GM18951 (cell line): ENCODE measurements at regions not wholly inside any gene's neighbourhood (a gene's known extent, or its start where the extent isn't known, plus 50 kb on each side); places are given as distances from the start of the nearest gene placed in this dataset.

ENCODE experiments used
- POLR2A ChIP-seq: IDR thresholded peaks from 4 replicates; pipeline ENCODE4 v1.6.1; 2011; ENCODE audit warnings: mild to moderate bottlenecking; ENCODE audit not compliant: insufficient read length, insufficient read depth; ENCODE audit errors: extremely low read depth
- in situ Hi-C: fragments of 300-500 bp; cut with MboI; formaldehyde crosslinking; loops from one replicate; pipeline ENCODE4 v1.12.0; 2022; ENCODE audit warnings: low sequenced_read_pairs, mixed read lengths, inconsistent platforms; ENCODE audit not compliant: unreplicated experiment

DNA sequence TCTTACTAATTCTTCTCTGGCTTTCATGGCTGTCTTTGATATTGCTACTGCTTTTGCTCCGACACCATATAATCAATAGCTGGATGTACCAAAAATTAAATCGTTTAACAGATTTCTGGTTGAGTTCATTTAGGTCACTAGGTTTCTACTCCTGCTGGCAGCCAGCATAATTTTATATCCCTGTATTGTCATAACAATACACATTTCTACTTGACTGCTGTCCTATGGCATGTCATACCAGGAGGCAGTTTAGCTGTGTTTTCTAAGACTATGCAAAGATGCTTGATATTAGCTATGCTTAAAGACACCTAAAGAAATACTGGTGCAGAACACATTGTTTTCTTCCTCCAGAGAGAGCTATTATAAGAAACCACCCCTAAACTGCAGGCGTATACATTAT is 337.2 kb upstream of the CDH6 start:
- in situ Hi-C loops: no loop called here
- TF ChIP-seq POLR2A: no peak

DNA sequence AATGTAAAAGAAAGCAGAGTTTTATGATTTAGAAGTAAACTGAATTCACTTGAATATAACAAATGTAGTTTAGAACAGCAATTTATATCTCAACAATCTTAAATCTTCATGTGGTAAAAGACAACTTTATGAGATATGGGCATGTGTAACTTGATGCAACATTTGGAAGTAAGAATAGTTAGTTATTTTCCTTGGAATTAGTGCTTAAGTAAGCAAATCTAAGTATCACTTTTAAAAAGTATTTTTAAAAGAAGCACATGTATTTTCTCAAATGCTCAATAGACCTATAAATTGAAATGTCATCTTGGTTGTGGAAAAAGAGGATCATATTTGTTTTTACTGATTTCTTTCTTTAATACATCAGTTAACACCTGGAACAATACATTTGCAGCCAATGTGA is 340.3 kb upstream of the CDH6 start:
- TF ChIP-seq POLR2A: no peak
- in situ Hi-C loops: no loop called here

GRCh38 chr5:30850866-30851265 is 342.6 kb upstream of the CDH6 start:
- no peak for TF ChIP-seq POLR2A
- in situ Hi-C loops: no loop called here

DNA sequence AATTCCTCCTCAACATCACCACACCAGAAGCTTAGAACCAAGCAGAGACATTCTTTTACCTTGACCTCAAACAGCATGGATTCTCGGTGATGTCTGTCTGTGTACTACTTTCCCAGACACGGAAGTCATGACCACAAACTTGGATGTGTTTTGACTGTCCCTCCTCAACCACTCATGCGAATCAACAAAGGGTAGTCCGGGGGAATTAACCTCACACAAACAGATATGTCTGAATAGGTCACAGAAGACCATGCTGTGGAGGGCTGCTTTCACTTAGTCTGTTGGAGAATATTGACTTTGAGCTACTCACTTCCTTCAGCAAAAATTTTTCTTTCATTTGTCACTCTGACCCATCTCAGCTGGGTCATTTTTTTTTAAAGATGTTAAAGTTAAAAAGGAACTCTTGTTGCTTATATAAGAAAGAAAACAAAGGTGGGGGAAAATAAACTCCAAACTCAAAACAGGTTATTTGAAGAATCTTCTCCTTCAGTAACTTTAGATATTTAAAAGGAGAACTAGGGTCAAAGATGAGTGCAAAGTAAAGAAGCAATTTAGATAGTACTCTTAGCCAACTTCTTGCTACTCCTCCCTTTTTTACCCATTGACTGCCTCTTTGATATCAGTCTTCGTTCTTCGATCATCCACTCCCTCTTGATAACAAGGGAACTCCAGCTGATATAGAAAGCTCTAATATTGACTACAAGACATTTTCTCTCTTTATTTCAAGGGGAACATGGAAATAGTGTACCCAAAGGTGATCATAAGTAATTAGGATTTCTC is 343.4 kb upstream of the CDH6 start:
- in situ Hi-C loops: no loop called here
- TF ChIP-seq POLR2A: no peak

- TF ChIP-seq POLR2A: no peak
- in situ Hi-C loops: no loop called here
Measured at GRCh38 chr5:30846171-30846570, 347.3 kb upstream of the CDH6 start.

- in situ Hi-C loops: no loop called here
Measured at GRCh38 chr5:30845194-30845593, 348.3 kb upstream of the CDH6 start.

DNA sequence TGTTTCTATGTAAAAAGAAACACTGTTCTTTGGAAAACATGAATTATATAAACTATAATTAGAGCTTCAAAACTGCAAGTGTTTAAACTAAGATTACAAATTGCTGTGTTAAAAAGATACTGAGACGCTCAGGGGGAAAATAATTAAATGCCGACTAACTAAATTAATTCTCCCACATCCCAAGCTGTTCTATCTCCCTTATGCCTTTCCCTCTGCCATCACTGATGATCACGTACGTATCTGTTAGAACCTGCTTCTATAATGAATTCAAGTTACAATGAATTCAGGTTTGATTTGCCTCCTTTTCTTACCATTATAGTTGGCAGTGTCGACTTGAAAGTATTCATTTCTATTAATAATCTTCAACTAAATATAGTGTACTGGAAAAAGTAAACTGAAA is 349.9 kb upstream of the CDH6 start:
- in situ Hi-C loops: no loop called here
- no peak for TF ChIP-seq POLR2A

More at GRCh38 chr5:30845194-30845593, 348.3 kb upstream of the CDH6 start:
- TF ChIP-seq POLR2A: no peak

DNA sequence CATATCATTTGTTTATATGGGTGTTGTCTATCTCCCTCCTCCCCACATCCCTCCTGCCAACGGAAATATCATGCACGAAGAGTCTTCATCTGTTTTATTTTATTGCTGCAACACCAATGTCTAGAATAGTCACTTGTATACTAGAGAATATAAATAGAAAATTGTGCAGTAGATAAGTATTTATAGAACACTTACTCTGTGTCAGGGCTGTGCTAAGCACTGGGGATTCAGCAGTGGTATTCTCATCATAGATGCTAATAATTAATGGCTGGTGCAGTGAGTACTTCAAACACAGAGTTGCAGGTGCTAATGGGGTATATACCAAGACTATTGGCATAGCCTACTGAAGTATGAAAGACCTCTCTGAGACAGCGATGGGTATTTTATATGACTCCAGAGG is 353.5 kb upstream of the CDH6 start:
- in situ Hi-C loops: no loop called here
- no peak for TF ChIP-seq POLR2A

GRCh38 chr5:30838936-30839496 is 354.5 kb upstream of the CDH6 start:
- no peak for TF ChIP-seq POLR2A
- in situ Hi-C loops: no loop called here

DNA sequence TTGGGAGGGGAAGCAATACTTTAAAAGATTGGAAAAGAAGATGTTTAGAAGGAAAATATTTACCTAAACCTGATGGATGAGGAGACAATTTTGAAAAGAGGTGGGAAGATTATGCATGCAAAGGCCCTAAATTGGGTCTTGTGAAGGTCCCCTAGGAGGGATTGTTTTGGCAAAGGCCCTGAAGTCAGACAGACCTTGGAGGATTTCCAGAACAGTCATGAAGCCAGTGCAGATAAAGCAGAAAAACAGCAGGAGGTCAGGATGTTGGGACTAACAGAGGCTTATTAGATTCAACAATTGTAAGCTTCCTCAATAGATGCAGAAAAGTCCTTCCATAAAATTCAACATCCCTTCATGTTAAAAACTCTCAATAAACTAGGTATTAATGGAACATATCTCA is 361.0 kb upstream of the CDH6 start:
- in situ Hi-C loops: no loop called here
- no peak for TF ChIP-seq POLR2A

DNA sequence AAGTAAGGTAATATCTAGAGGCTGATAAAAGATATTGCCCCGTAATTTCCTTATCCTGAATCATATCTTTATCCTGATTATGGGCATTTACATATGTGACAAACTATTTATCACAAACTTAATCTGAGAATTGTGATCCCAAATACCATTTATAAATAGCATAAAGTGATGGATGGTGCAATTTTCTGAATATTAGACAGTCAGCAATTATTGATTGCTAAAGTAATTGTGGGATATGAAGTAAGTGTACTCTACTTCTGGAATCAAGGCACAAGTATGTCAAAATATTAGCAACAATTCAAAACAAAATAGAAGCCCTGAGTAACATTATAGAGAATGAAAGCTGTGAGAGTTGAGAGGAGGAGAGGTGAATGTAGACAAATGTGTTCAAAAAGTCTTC is 361.9 kb upstream of the CDH6 start:
- in situ Hi-C loops: no loop called here

DNA sequence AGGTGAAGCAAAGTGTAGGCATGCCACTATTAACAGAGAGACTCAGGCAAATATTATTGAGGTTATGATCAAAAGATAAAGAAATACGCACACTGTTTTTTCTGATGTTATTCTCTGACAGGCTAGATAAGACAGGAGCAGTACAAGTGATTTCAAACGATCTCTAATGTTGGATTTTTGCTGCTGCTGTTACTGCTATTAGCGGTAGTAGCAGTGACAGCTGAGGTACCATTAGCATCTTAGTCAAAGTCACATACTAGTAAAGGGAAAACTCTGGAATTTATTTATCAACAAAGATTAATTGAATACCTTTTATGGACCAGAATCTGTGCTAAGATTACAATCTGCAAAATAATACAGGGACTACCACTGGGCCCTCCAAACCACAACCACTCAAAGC is 362.4 kb upstream of the CDH6 start:
- in situ Hi-C loops: no loop called here
- TF ChIP-seq POLR2A: no peak

More for the DNA sequence above, 361.9 kb upstream of the CDH6 start:
- TF ChIP-seq POLR2A: no peak

- in situ Hi-C loops: no loop called here
- TF ChIP-seq POLR2A: no peak
Measured at GRCh38 chr5:30811298-30811697, 382.2 kb upstream of the CDH6 start.

- in situ Hi-C loops: no loop called here
- no peak for TF ChIP-seq POLR2A
Measured at GRCh38 chr5:30809933-30810332, 383.6 kb upstream of the CDH6 start.

DNA sequence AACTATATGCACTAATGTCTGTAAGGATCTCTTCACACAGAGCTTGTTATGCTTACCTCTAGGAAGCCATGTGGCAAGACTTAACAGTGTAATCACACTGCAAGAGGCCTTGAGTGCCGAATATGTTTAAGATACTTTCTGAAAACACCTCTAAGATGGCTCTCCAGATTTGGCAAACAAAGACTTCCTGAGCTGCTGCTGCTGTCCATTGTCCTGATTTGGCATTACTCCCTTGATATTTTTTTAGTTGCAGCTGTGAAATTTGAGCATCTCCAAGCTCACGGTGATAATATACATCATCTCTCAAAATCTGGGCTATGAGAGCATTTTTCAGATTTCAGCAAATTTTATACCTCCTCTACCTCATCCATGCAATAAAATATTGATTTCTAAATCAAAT is 384.5 kb upstream of the CDH6 start:
- in situ Hi-C loops: no loop called here
- no peak for TF ChIP-seq POLR2A
